Stimulated activated CD4-positive, alpha-beta T cell treated with anti-CD3 and anti-CD28 coated beads, Interleukin-15, amount 100 ng/mL, for 24 hours (primary cell): ENCODE measurements at regions not wholly inside any gene's neighbourhood (a gene's known extent, or its start where the extent isn't known, plus 50 kb on each side); places are given as distances from the start of the nearest gene placed in this dataset.

ENCODE experiments used
- DNase-seq: peaks from one replicate; pipeline ENCODE4 v3.0.0-alpha.2; 2020

- DNase-seq, result no peak
Observed at GRCh38 chr4:65976287-65976686, 306.0 kb upstream of the EPHA5 start.

- DNase-seq, result no peak
Observed at GRCh38 chr4:65973186-65973585, 302.9 kb upstream of the EPHA5 start.

- no peak for DNase-seq
Observed at GRCh38 chr4:65971686-65972085, 301.4 kb upstream of the EPHA5 start.

GRCh38 chr4:65968831-65969558, 298.7 kb upstream of the EPHA5 start:
- no peak for DNase-seq

- DNase-seq, result no peak
Observed at GRCh38 chr4:65960751-65961150, 290.5 kb upstream of the EPHA5 start.

GRCh38 chr4:65954416-65954815, 284.1 kb upstream of the EPHA5 start:
- DNase-seq, result no peak

- DNase-seq, result no peak
Observed at GRCh38 chr4:65951177-65951576, 280.9 kb upstream of the EPHA5 start.

- DNase-seq, result no peak
Observed at GRCh38 chr4:65943076-65943475, 272.8 kb upstream of the EPHA5 start.

GRCh38 chr4:65924843-65925242, 254.6 kb upstream of the EPHA5 start:
- no peak for DNase-seq

GRCh38 chr4:65923616-65924015, 253.3 kb upstream of the EPHA5 start:
- no peak for DNase-seq

GRCh38 chr4:65921180-65921579, 250.9 kb upstream of the EPHA5 start:
- DNase-seq, result no peak

- DNase-seq, result no peak
Observed at GRCh38 chr4:65918872-65919271, 248.6 kb upstream of the EPHA5 start.

- DNase-seq, result no peak
Observed at GRCh38 chr4:65918212-65918611, 247.9 kb upstream of the EPHA5 start.

GRCh38 chr4:65917486-65917885, 247.2 kb upstream of the EPHA5 start:
- no peak for DNase-seq

- no peak for DNase-seq
Observed at GRCh38 chr4:65911720-65912119, 241.4 kb upstream of the EPHA5 start.

- DNase-seq, result no peak
Observed at GRCh38 chr4:65893957-65894755, 223.9 kb upstream of the EPHA5 start.

- no peak for DNase-seq
Observed at GRCh38 chr4:65893271-65893670, 223.0 kb upstream of the EPHA5 start.

- DNase-seq, result no peak
Observed at GRCh38 chr4:65880594-65880993, 210.3 kb upstream of the EPHA5 start.

- DNase-seq, result no peak
Observed at GRCh38 chr4:65868096-65868824, 198.0 kb upstream of the EPHA5 start.

- DNase-seq, result no peak
Observed at GRCh38 chr4:65865489-65865888, 195.2 kb upstream of the EPHA5 start.

GRCh38 chr4:65861993-65862392, 191.7 kb upstream of the EPHA5 start:
- DNase-seq, result no peak

- DNase-seq, result no peak
Observed at GRCh38 chr4:65845199-65845773, 175.0 kb upstream of the EPHA5 start.

GRCh38 chr4:65839164-65839931, 169.1 kb upstream of the EPHA5 start:
- DNase-seq, result no peak
